Right lobe of liver (tissue), 6 donors: ENCODE measurements at regions not wholly inside any gene's neighbourhood (a gene's known extent, or its start where the extent isn't known, plus 50 kb on each side); places are given as distances from the start of the nearest gene placed in this dataset.

ENCODE experiments used
- ATAC-seq, 4 donors: fragments of 200-7000 bp; cut with Tn5 transposase; one replicate each; pipeline ENCODE4 v1.9.1; 2020; ENCODE audit warnings: mild to moderate bottlenecking in 4 of 4, moderate library complexity in 4 of 4
- DNase-seq, 3 donors: peaks; one replicate each; pipeline ENCODE4 v3.0.0-alpha.2; 2020
- H3K27ac ChIP-seq, 3 donors: fragments of 200-600 bp; one replicate each; pipeline ENCODE4 v1.8.0; 2022
- H3K27me3 ChIP-seq, 2 donors: fragments of 200-600 bp; one replicate each; pipeline ENCODE4 v1.8.0; 2022
- H3K36me3 ChIP-seq, 4 donors: fragments of 200-600 bp; sonication (generic) in 1 of 4; one replicate each; pipeline versions ENCODE4 v1.5.1 to v1.8.0; 2017 to 2022; ENCODE audit warnings: control low read depth in 1 of 4
- H3K4me1 ChIP-seq, 4 donors: fragments of 200-600 bp; sonication (generic) in 1 of 4; one replicate each; pipeline versions ENCODE4 v1.5.1 to v1.8.0; 2017 to 2022; ENCODE audit warnings: control low read depth in 1 of 4
- H3K4me3 ChIP-seq, 3 donors: fragments of 200-600 bp; one replicate each; pipeline ENCODE4 v1.8.0; 2022
- H3K9me3 ChIP-seq, 4 donors: fragments of 200-600 bp; sonication (generic) in 1 of 4; one replicate each; pipeline versions ENCODE4 v1.5.1 to v1.8.0; 2017 to 2022; ENCODE audit warnings: control low read depth in 1 of 4
- POLR2A ChIP-seq: fragments of 450-650 bp; IDR thresholded peaks from one replicate; pipeline ENCODE4 v1.6.1; 2017; ENCODE audit warnings: antibody characterized with exemption, mild to moderate bottlenecking
- WGBS: methylation state at CpG from one replicate; pipeline ENCODE4 v1.1.6; 2018; ENCODE audit warnings: low coverage, low lambda C conversion rate; ENCODE audit not compliant: insufficient coverage; ENCODE audit errors: missing lambda C conversion rate; 5-methylcytosine and 5-hydroxymethylcytosine counted together
- intact Hi-C, 2 donors: fragments of 100-400 bp; cut with DNase I; formaldehyde crosslinking; loops; one replicate each; pipeline versions ENCODE4 v1.11.2 to v1.14.1; 2022
- TF ChIP-seq, protein P1 (sequence below), 4 donors: fragments of 200-600 bp in 3 of 4; fragments of 450-650 bp in 1 of 4; IDR thresholded peaks; one replicate each; pipeline versions ENCODE4 v1.5.1 to v1.8.0; 2016 to 2022; ENCODE audit warnings: antibody characterized with exemption in 4 of 4, mild to moderate bottlenecking in 2 of 4
- donor health status: DM: no; HTN: yes; CAD: no.
- donor health status: DM: no; HTN: no; CAD: no.
- donor health status: DM: no; HTN: no; CAD: no.
- donor health status: DM: no; HTN: yes; CAD: no.
- donor health status: DM: no; HTN: yes; CAD: no.

DNA sequence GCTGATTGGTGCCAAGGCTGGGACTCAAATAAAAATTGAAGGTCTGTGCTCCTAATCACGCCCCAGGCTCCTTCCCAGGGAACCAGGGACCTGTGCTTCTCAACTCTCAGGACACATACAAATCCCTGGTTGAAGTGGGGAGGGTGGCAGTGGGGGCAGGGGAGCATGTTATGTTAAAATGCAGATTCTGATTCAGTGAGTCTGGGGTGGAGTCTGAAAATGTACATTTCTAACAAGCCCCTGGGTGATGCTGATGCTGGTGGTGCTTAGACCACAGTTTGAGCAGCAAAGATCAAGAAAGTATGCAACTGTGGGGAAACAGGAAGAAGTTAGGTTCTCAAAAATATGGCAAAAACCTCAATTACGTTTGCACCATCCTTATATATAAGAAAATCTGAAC lies 236.5 kb downstream of the MAGEB17 start:
- H3K4me3 ChIP-seq: no peak overlapping the region
- 34% methylated on average over 2 of the region's 2 CpGs for WGBS
- ATAC-seq (no peak), DNase-seq (no peak)
- no peaks in the 10 kb centered on the region for H3K9me3 ChIP-seq
- TF ChIP-seq, protein P1, sequence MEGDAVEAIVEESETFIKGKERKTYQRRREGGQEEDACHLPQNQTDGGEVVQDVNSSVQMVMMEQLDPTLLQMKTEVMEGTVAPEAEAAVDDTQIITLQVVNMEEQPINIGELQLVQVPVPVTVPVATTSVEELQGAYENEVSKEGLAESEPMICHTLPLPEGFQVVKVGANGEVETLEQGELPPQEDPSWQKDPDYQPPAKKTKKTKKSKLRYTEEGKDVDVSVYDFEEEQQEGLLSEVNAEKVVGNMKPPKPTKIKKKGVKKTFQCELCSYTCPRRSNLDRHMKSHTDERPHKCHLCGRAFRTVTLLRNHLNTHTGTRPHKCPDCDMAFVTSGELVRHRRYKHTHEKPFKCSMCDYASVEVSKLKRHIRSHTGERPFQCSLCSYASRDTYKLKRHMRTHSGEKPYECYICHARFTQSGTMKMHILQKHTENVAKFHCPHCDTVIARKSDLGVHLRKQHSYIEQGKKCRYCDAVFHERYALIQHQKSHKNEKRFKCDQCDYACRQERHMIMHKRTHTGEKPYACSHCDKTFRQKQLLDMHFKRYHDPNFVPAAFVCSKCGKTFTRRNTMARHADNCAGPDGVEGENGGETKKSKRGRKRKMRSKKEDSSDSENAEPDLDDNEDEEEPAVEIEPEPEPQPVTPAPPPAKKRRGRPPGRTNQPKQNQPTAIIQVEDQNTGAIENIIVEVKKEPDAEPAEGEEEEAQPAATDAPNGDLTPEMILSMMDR (IDR thresholded peaks at IDR 0.05): no peak
- no peak for TF ChIP-seq POLR2A
- no peaks in the 10 kb centered on the region for H3K36me3 ChIP-seq
- H3K4me1 ChIP-seq: no peaks in the 10 kb centered on the region
- H3K27me3 ChIP-seq: peaks cover 0 to 3% of the 10 kb centered on the region in 2 donors
- intact Hi-C loops: no loop called here
- H3K27ac ChIP-seq: no peak overlapping the region

DNA sequence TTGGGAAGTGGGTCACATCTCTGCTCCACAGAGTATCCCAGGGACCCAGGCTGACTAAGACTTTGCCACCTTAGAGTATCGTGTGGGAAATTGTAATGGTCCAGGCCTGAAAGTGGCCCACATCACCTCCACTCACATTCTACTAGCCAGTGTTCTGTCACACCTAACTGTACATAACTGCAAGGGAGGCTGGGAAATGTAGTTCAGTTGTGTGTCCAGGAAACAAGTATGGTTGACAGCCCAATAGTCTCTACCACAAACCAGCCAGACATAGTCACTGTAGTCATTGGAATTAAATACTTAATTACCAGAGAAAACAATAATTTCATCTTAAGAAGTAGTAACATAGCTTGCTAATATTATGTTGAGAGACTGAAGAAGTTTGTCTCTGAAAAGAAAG lies 233.4 kb upstream of the S100G start:
- TF ChIP-seq, protein P1 (IDR thresholded peaks at IDR 0.05): no peak
- TF ChIP-seq POLR2A: no peak
- 43% methylated on average over 1 of the region's 1 CpG for WGBS
- no peak for ATAC-seq

DNA sequence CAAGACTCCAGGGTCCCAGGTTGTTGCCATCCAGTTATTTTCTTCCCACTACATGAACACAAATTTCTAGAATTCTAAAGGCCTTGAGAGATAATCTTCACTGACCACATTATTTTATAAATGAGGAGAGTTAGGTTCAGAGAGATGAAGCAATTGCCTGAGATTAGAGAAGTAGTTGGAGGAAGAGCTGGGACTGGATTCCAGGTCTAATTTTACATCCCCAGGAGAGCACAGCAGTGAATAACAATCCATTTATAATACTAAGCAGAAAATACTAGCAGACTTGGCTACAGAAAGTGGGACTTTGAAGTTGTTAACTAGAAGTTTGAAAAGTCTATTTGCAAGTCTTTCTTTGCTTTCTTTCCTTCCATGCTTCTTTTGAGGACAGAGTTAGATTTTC lies 231.3 kb upstream of the S100G start:
- no peak overlapping the region for H3K27ac ChIP-seq
- no peak for DNase-seq
- no peaks in the 10 kb centered on the region for H3K9me3 ChIP-seq
- H3K4me3 ChIP-seq: no peak overlapping the region
- no peaks in the 10 kb centered on the region for H3K4me1 ChIP-seq
- H3K36me3 ChIP-seq: no peaks in the 10 kb centered on the region
- TF ChIP-seq, protein P1 (IDR thresholded peaks at IDR 0.05): no peak
- TF ChIP-seq POLR2A: no peak
- H3K27me3 ChIP-seq: no peaks in the 10 kb centered on the region
- ATAC-seq: no peak
- intact Hi-C loops: no loop called here

More for the DNA sequence above, 233.4 kb upstream of the S100G start:
- H3K9me3 ChIP-seq: no peaks in the 10 kb centered on the region
- no peaks in the 10 kb centered on the region for H3K27me3 ChIP-seq
- no peak for DNase-seq
- H3K4me1 ChIP-seq: no peaks in the 10 kb centered on the region
- no peaks in the 10 kb centered on the region for H3K36me3 ChIP-seq
- H3K4me3 ChIP-seq: no peak overlapping the region
- intact Hi-C loops: no loop called here
- H3K27ac ChIP-seq: no peak overlapping the region

DNA sequence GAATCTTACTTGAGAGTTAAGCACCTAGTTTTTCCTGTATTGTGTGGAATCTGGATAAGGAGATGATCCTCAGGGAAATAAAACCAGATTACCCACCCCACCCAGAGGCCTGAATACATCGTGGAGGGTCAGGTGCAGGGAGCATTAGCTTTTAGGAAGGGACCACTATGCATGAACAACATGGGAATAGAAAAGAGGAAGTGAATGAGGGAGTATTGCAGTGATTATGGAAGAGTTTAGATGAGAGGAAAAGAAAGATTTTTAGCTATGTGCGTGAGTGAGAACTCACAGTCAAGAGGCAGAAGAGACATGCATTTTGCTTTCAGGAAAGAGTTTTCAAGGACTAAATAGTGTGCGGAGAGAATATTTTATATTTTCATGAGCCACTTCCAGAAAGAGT lies 222.3 kb upstream of the S100G start:
- H3K4me3 ChIP-seq: no peak overlapping the region
- no peak for DNase-seq
- intact Hi-C loops: no loop called here
- H3K27ac ChIP-seq: no peak overlapping the region
- H3K36me3 ChIP-seq: no peaks in the 10 kb centered on the region
- WGBS: 55% methylated on average over 3 of the region's 3 CpGs
- TF ChIP-seq, protein P1 (IDR thresholded peaks at IDR 0.05): no peak
- TF ChIP-seq POLR2A: no peak
- ATAC-seq: no peak
- no peaks in the 10 kb centered on the region for H3K27me3 ChIP-seq
- H3K9me3 ChIP-seq: no peaks in the 10 kb centered on the region
- H3K4me1 ChIP-seq: no peaks in the 10 kb centered on the region

DNA sequence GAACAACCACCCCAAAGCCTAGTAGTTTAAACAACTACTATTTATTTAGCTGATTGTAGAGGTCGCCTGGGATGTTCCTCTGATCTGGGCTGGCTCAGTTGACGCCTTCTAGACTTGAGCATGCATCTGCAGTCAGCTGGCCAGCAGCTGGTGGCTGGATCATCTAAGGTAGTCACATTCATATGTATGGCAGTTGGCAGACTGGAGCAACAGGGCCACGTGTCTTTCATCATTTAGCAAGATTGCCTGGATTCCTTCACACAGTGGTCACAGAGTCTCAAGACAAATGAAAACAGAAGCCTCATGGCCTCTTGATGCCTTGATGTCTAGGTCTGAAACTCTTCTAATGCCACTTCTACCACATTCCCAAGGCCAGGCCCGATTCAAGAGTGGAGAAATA lies 220.6 kb upstream of the S100G start:
- no peaks in the 10 kb centered on the region for H3K36me3 ChIP-seq
- WGBS: 46% methylated on average over 3 of the region's 4 CpGs
- no peak for TF ChIP-seq POLR2A
- TF ChIP-seq, protein P1 (IDR thresholded peaks at IDR 0.05): no peak
- intact Hi-C loops: no loop called here
- H3K4me1 ChIP-seq: no peaks in the 10 kb centered on the region
- DNase-seq: no peak
- H3K4me3 ChIP-seq: no peak overlapping the region
- no peak for ATAC-seq
- H3K27me3 ChIP-seq: no peaks in the 10 kb centered on the region
- no peak overlapping the region for H3K27ac ChIP-seq
- no peaks in the 10 kb centered on the region for H3K9me3 ChIP-seq
